ENCODE measurements at regions not wholly inside any gene's neighbourhood (a gene's known extent, or its start where the extent isn't known, plus 50 kb on each side); places are given as distances from the start of the nearest gene placed in this dataset.

DNA sequence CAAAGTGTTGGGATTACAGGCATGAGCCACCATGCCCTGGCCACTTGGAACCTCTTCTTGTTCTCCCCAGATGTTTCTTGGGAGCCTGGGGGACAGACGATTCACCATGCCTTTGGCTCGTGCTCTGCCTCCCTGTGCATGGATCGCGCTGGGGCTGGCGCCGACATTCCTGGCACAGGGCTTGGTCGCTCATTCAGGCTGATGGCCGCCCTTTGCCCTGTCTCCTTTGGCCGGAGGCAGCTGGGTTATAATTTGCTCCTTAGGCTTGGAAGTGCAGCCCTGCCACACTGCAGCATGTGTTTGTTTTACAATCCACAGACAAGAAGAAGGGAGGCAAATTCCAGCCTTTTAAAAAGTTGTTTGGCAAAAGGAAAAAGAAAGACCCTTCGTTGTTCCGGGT lies 115.3 kb downstream of the AASDH start:
- no peaks in the 10 kb centered on the region for H3K27me3 ChIP-seq
- H3K4me1 ChIP-seq: no peaks in the 10 kb centered on the region
- H3K9me3 ChIP-seq: no peaks in the 10 kb centered on the region; the same call in 1 of the 2 replicates
- no peak overlapping the region for H3K4me3 ChIP-seq (ENCODE audit: low read depth, low read length)
- peaks cover 11% of the 10 kb centered on the region for H3K36me3 ChIP-seq
- no peak for TF ChIP-seq CTCF (IDR thresholded peaks at IDR 0.05; ENCODE audit: low read depth, low read length)
- no peak for DNase-seq

DNA sequence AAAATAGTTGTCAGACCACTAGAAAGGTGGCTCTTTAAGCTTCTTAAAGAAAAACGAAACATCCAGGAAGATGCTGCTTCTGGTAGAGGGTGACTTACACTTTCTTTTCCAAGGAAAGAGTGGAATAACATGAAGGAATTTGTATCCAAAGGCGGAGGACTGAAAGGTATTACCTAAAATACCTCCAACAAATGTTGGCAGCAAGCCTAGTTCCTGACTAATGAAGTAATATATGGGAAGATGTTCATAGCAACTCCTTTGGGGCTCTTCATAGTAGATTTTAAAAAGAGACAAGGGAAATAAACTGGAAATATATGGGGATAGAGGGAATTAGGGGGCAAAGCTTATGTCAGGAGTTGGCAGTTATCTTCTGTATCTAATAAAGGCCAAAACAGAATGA lies 116.2 kb downstream of the AASDH start:
- no peak overlapping the region for H3K4me3 ChIP-seq (ENCODE audit: low read depth, low read length)
- H3K4me1 ChIP-seq: no peaks in the 10 kb centered on the region
- TF ChIP-seq CTCF (IDR thresholded peaks at IDR 0.05; ENCODE audit: low read depth, low read length): no peak
- peaks cover 7% of the 10 kb centered on the region for H3K36me3 ChIP-seq
- H3K27me3 ChIP-seq: no peaks in the 10 kb centered on the region
- no peaks in the 10 kb centered on the region for H3K9me3 ChIP-seq
- no peak for DNase-seq

DNA sequence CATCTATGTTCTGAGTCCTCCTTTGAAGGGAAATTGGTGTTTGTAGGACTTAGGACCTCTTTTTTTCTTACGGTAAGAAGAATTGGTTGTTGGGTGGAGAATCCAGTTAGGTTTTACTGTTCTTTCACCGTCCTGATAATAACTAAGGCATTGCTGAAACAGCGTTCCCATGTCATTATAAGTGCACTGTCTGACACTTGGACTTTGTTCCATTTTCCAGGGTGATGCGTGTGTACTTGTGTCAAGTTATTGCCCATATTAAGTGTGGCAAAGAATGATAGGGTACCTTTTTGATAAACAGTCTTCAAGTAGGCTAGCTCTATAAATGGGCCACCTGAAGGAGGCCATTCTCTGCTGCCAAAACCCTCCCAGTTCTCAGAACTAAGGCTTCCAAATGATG lies 119.7 kb downstream of the AASDH start:
- no peak for DNase-seq
- TF ChIP-seq CTCF (IDR thresholded peaks at IDR 0.05; ENCODE audit: low read depth, low read length): no peak
- no peak overlapping the region for H3K4me3 ChIP-seq (ENCODE audit: low read depth, low read length)

DNA sequence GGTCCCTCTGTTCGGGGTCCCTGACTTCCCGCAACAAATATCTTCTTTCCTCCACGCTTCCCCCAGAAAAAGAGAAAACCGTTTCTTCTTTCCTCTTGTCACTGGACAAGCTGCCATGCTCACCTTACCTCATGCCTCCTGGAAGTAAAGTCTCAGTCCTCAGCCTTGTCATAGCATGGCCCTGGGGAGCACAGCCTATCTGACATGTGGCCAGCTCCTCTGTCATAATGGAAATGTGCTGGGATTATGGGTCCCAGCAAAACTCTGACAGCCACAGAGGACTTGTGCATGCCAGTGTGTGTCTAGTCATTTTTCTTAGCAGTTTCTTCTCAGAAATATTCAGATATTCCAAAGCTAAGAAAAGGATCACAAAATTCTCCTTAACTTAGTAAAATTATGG lies 122.4 kb downstream of the AASDH start:
- Histone ChIP-seq H3K4me1 (no peaks in the 10 kb centered on the region), H3K27me3 (no peaks in the 10 kb centered on the region), H3K36me3 (no peaks in the 10 kb centered on the region; the same call in 1 of the 2 replicates), H3K4me3 (ENCODE audit: low read depth, low read length) (no peak overlapping the region), H3K9me3 (no peaks in the 10 kb centered on the region)
- no peak for TF ChIP-seq CTCF (IDR thresholded peaks at IDR 0.05; ENCODE audit: low read depth, low read length)
- no peak for DNase-seq

More for the DNA sequence above, 119.7 kb downstream of the AASDH start:
- Histone ChIP-seq H3K27me3 (no peaks in the 10 kb centered on the region), H3K36me3 (peaks cover 4% of the 10 kb centered on the region), H3K9me3 (no peaks in the 10 kb centered on the region), H3K4me1 (no peaks in the 10 kb centered on the region)

DNA sequence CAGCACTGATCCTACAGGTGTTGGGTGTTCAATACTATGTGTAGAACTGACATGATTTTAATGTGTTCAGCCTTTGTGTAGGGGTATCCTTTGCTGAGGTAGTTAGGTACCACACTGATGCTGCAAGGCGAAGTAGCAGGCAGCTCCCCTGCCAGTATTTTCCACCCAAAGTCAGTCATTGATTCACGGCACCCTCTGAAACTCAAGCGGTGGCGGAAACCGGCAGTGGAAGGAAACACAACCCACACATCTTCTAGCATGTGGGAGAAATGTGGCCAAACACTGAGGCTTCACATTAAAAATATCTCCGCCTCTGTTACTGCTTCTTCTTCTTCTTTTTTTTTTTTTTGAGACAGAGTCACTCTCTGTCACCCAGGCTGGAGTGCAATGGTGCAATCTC lies 126.3 kb downstream of the AASDH start:
- no peak for DNase-seq
- Histone ChIP-seq H3K9me3 (no peaks in the 10 kb centered on the region), H3K27me3 (no peaks in the 10 kb centered on the region), H3K4me3 (ENCODE audit: low read depth, low read length) (no peak overlapping the region), H3K4me1 (no peaks in the 10 kb centered on the region), H3K36me3 (no peaks in the 10 kb centered on the region; the same call in 1 of the 2 replicates)
- TF ChIP-seq CTCF (IDR thresholded peaks at IDR 0.05; ENCODE audit: low read depth, low read length): no peak

- no peaks in the 10 kb centered on the region for H3K4me1 ChIP-seq
- TF ChIP-seq CTCF (IDR thresholded peaks at IDR 0.05; ENCODE audit: low read depth, low read length): no peak
- no peak for DNase-seq
- H3K36me3 ChIP-seq: no peaks in the 10 kb centered on the region; the same call in 1 of the 2 replicates
- H3K4me3 ChIP-seq (ENCODE audit: low read depth, low read length): no peak overlapping the region
- H3K9me3 ChIP-seq: no peaks in the 10 kb centered on the region
- no peaks in the 10 kb centered on the region for H3K27me3 ChIP-seq
Observed at GRCh38 chr4:56260320-56260719, 127.0 kb downstream of the AASDH start.

All from BE2C (cell line).